Sigmoid colon (tissue), 3 donors: ENCODE measurements at regions not wholly inside any gene's neighbourhood (a gene's known extent, or its start where the extent isn't known, plus 50 kb on each side); places are given as distances from the start of the nearest gene placed in this dataset.

Experiments
- CTCF ChIP-seq, 4 experiments: fragments of 450-650 bp in 3 of 4; fragments of 200-600 bp in 1 of 4; IDR thresholded peaks; one replicate each; pipeline ENCODE4 v1.5.1; 2016 to 2019; ENCODE audit warnings: antibody characterized with exemption in 4 of 4, mild to moderate bottlenecking in 3 of 4, moderate library complexity in 2 of 4
- POLR2A ChIP-seq, 2 donors: fragments of 450-650 bp; IDR thresholded peaks; one replicate each; pipeline ENCODE4 v1.6.1; 2016; ENCODE audit warnings: antibody characterized with exemption in 2 of 2, mild to moderate bottlenecking in 2 of 2, moderate library complexity in 2 of 2

- TF ChIP-seq CTCF (IDR thresholded peaks at IDR 0.05): no peak
- no peak for TF ChIP-seq POLR2A (IDR thresholded peaks at IDR 0.05)
Observed at GRCh38 chr10:78413076-78414055, 379.7 kb downstream of the RPS24 start.
